DMS53 treated with DMSO at 0.1 percent for 48 hours (cell line): ENCODE measurements at regions not wholly inside any gene's neighbourhood (a gene's known extent, or its start where the extent isn't known, plus 50 kb on each side); places are given as distances from the start of the nearest gene placed in this dataset.

Source experiments
- DNase-seq: peaks from one replicate; lab custom pipeline; 2025; ENCODE audit not compliant: unreplicated experiment; lab: John Stamatoyannopoulos, UW

DNA sequence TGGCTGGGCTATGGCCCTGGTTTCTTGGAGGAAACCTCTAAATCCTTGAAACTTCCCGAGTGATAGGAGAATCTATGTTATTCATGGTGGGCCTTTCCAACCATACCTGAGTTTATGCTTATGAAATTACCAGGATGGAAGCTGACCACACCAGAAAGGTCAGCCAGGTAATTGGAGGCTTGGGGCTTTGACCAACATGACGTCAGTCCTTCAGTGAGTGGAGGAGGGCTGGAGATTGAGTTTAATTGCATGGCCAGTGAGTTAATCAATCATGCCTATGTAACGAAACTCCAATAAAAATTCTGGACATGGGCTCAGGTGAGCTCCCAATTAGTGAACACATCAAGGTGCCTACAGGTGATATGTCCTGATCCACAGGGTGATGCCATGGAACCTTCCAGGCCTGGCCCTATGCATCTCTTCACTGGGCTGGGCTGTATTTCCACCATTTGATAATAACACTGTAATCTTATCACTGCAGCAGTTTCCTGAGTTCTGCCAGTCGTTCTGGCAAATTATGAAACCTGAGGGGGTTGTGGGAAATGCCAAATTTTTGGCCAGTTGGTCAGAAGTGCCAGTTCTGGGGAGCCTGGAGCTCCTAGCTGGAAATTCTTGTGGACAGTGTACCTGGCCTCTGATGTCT lies 106.5 kb downstream of the CDH26 start:
- no peak for DNase-seq

DNA sequence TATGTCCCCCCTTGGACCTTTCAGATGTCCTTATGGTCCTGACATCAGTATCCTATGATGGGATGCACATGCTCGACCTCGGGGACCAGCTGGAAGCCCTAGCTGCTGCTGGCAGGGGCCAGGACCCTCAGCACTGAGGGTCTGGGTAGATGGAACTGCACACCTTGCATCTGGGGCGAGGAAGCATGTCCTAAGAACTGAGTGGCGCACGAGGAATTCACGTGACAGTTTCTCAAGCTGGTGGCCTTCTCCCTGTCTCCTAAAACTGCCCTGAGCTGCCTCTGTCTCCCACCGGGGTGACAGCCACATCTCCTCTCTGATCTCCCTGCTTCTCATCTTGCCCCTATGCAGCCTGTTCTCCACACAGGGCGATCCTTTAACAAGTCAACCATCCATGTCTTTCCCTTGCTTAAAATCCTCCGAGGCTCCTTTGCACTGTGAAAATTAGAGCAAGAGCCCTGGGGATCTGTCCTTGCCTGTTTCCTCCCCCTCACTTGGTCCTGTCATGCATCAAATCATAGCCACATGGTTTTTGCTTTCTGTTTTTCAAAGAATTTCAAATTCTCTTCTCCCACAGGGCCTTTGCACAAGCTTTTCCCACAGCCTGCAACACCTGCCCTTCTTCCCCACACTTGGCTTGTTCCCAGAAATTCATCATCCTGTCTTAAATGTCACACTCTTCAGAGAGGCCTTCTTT lies 107.7 kb downstream of the CDH26 start:
- no peak for DNase-seq

DNA sequence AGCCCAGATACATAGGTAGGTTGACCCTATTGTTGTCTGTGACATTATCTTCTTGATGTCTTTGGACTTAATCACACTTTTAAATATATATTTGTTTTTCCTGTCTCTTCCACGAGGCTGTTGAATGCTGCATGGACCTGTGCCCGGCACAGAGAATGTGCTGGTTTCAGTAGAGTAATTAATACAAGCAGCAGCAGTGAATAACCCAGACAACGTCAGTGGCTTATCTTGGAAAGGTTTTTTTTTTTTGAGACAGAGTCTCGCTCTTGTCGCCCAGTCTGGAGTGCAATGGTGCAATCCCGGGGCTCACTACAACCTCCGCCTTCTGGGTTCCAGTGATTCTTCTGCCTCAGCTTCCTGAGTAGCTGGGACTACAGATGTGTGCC lies 108.2 kb downstream of the CDH26 start:
- DNase-seq = no peak

DNA sequence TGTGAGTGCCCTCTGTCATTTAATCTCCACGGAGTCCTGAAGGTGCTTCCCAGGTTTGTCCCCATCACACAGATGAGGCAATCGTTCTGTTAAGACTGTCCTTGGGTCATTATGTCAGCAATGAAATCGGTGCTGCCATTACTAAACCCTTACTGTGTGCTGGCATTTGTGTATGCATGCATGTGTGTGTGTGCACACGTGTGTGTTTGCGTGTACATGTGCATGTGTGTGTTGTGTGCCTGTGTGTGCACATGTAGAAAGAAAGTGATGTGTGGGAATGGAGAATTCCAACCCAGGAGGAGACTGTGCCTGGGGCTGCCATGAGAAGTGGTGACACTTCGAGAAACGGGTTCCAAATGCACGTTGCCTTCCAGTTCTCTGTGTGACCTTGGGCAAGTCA lies 110.3 kb downstream of the CDH26 start:
- no peak for DNase-seq

DNA sequence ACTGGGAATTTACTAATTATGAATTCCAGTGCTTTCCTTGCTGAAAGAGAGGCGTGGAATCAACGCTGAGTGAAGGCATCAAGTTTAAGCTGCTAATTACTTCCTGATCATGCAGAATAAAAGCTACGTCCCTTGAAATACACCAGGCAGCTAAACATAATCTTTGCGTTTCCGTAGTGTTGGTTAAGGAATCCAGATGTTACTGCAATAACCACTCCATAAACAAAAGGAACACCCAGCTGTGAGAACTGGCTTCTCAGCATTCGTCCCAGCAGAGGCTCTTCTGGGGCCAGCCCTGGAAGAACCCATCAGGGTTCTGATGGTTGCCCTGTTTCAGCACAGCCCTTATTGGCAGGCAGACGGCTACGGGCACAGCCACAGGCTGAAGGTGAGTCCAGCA lies 111.4 kb downstream of the CDH26 start:
- no peak for DNase-seq

DNA sequence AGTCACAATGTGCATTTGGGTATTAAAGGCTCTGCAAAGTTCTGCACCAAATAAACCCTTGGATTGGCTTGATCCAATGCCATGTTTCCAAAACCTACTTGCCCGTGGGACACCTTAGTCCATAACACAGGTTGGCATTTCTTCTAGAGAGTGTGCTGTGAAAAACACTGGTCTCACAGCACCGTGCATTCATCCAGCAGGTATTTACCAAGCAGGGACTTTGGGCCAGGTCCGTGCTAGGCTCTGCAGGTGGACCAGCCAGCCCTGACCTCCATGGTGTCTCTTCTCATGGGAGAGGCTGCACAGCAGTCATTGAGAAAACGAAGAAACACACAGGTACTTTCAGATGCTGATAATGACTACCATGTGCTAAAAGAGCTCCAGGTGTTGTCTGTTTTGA lies 112.6 kb downstream of the CDH26 start:
- DNase-seq = no peak

DNA sequence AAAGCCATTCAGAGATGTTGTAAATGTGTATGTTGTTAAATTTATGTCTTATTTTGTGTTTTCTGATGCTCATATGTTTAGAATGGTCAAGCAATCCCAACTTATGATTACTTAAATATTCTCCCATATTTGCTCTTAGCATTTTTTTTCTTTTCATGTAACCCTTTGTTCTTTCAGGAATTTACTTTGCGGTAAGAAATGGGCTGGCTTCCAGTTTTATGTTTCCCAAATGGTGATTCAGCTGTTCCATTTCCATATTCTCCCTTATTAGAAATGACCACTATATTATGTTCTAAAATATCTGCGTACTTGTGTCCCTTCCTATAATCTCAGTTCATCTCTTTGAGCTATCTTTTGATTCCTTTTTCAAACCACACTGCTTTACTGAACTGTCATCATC lies 113.7 kb downstream of the CDH26 start:
- DNase-seq = no peak

DNA sequence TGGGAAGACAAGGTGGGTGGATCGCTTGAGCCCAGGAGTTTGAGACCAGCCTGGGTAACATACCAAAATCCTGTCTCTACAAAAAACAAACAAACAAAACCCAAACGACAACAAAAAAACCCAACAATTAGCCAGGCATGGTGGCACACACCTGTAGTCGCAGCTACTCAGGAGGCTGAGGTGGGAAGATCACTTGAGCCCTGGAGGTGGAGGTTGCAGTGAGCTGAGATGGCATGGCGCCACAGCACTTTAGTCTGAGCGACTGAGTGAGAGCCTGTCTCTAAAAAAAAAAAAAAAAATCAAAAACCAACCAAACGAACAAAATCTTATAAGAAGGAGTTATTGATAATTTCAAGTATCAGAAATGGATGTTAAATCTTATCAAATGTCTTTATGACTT lies 114.9 kb downstream of the CDH26 start:
- DNase-seq = no peak

DNA sequence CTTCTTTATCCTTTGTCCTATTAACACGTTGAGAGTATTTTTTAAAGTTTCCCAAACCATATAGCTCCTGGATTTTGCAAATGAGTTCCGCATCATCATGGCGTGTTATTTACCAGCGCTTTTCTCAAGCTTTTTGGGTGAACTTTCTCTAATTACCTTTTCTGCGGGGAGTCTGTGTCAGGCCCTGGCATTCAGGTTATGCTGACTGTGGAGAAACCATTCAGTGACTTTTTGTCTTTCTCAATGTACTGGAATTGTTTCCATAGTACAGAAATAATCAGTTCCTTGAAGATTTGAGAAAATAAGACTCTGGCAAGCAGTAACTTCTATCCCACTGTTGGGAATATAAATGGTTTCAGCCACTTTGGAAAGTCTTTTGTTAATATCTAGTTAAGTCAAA lies 115.3 kb downstream of the CDH26 start:
- no peak for DNase-seq

DNA sequence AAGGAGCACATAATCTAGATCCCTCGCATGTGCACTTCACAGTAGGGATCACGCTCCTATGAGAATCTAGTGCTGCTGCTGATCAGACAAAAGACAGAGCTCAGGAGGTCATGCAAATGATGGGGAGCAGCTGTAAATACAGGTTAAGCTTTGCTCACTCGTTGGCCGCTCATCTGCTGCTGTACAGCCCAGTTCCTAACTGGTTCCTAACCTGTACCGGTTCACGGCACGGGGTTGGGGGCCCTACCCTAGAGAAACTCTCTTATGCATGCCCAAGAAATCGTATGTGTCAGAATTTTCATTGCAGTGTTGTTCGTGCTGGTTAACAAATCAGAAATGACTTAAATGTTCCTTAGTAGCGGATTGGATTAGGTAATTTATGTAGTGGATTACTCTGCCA lies 116.1 kb downstream of the CDH26 start:
- no peak for DNase-seq

DNA sequence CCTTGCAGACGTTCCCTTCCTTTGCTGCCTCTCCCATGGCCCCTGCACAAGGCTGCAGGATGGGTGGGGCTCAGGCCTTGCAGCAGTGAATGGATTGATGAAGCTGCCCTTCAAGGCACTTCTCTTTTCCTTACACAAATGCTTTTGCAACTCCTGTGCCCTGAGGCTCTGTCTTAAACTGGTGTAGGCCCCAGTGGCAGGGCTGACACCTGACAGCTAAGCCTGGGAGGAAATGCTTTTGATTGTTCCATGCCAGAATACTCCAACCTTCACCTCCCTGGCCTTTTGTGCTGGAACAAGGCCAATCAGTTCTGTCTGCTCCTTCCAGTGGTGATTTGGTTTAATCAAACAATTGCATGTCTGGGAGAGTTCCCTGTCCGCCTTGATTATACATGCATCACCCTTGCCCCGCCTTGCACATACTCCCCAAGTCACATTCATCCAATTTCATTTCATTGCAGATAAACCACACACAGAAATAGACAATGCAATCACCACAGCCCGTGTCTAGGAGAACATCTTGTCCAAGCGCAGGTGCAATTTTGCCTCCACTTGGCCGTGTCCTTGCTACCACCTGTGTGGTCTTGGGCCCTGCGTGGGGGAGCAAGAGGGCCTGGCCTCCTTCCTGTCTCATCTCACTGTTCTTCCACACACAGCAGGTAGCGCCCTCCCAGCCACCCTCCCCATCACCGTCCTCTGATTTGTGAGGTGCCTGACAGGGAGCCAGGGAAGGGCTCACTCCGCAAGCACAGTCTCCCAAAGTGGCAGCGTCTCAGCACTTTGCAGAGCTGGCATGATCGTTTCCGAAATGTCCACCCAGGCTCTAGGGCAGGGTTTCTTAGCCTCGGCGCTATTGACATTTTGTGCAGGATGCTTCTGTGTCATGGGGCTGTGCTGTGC lies 120.4 kb downstream of the CDH26 start:
- DNase-seq = no peak

DNA sequence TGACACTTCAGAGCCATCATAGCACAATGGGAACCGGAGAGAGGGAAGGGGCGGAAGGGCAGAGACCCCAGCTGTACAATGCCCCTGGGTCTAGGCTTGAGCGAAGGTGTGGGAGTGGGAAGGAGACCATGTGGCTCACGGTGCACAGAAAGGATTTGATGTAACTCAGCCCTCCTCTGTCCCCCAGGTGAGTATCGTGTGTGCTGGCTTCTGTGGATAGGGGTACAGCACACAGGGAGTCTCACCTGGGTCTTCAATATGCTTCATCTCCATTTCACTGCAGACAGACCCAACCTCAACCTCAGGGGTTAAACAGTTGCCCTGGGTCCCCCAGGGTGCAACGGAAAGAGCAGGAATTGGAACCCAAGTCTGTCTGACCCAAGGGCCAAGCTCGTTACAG lies 122.2 kb downstream of the CDH26 start:
- no peak for DNase-seq

DNA sequence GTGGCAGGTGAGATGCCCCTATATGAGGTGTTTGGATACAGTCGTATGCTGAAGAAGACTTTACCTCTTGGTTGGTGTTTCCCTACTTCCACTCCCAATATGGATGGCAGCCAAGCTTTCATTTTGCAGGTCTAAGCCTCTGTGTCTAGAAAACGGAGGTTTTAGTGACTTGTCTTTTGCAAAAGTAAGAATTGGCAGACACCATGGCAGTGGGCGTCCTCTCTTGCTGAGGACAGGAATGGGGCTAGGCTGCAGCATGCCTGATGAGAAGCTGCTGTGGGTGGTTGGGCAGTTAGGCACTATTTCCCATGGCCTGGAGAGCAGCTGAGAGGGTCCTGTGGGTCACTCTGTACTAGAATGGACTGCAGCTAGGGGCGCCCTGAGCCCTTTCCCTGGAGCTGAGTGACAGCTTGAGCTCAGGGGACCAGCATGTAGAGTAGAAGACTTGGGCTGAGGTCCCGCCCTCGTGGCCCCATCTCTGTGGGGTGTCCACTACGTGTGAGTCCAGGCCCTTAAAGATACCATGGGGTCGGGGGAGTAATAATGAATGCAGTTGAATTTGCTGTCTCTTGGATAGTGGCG lies 127.4 kb downstream of the CDH26 start:
- no peak for DNase-seq

DNA sequence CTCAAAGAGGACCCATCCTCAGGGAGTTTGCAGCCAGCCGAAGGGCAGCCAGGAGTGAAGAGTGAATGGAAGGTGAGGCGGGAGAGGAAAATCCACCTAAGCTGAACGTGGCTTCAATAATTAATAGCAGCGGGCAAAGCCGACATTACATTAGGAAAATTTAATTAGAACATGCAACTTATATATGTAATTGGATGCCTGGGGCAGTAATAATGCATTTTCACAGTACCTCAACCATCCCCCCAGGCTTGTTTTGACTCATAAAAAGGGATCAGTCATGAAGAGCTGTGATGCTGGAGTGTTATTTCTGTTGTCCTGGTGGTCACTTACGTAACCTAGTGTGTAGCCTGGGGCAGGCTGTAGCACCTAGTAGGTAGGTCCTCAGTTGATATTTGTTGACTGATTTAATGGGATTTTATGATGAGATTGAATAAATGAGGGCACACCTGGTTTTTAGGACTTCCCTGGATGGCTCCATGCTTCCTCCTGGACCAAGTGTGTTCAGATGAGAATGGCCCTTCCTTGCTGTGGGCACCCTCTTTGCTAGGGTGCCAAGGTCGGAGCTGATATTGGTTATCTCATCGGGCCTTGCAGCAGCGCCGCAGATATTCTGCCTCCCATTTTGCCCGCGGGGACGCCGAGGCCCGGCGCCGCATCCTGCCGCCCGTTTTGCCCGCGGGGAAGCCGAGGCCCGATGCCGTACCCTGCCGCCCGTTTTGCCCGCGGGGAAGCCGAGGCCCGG lies 128.8 kb downstream of the CDH26 start:
- no peak for DNase-seq

DNA sequence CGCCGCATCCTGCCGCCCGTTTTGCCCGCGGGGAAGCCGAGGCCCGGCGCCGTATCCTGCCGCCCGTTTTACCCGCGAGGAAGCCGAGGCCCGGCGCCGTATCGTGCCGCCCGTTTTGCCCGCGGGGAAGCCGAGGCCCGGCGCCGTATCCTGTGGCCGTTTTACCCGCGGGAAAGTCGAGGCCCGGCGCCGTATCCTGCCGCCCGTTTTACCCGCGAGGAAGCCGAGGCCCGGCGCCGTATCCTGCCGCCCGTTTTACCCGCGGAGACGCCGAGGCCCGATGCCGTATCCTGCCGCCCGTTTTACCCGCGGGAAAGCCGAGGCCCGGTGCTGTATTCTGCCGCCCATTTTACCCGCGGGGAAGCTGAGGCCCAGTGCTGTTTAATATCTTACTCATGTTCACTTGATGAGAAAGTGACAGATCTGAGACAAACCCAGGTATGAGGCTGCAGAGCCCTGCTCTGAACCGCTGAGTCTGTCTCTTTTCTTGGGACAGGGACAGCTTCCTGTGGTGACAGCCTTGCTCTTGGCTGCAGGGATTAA lies 129.4 kb downstream of the CDH26 start:
- DNase-seq = no peak

DNA sequence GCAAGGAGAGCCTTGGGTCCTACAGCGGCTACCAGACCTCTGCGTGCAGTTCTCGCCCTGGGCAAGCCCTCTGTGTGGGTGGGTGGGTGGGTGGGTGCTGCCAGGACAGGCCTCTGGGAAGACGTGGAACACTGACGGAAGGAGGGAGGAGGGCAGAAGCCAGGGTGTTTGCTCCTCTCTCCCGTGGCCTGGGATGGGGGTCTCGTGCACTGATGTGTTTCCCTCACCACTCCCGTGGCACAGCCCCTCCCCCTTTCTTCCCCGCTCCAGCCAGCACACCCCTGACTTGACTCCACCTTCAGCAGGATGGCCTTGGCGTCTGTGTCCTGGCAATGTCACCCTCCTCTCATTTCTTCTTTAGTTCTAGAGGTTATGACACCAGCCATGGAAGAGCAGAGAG lies 130.0 kb downstream of the CDH26 start:
- DNase-seq = no peak

DNA sequence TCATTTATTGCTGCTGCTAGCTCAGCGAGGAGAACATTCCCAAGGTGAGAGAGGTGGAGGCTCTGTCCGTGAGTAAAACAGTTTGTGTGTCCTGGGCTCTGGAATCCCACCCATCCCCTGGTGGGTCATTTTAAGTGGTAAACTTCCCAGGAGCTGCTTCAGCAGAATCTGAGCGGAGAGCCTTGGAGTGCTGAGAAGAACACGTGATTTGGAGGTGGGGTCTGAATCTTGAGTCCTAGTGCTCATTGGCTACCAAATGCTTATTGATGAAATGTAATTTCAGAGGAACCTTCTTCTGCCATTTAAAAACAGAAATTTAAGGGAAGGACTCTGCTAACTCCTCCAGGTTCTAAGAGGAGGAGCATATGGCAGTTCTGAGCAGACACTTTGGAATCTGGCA lies 132.4 kb downstream of the CDH26 start:
- DNase-seq = no peak

DNA sequence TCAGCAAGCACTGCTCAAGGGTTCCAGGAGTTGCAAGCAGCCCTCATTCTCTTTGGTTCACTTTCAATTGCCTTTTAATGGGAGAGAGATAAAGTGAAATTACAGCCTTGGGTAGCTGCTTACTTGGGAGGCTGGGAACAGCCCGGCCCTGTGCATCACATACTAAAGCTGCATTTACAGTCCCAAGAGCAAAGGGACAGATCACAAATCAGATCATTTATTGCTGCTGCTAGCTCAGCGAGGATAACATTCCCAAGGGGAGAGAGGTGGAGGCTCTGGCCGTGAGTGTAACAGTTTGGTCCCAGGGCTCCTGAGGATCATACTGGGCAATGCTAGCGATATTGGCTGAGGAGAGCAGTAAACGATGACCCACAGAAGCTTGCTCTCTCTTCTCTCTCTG lies 133.1 kb downstream of the CDH26 start:
- DNase-seq = no peak

DNA sequence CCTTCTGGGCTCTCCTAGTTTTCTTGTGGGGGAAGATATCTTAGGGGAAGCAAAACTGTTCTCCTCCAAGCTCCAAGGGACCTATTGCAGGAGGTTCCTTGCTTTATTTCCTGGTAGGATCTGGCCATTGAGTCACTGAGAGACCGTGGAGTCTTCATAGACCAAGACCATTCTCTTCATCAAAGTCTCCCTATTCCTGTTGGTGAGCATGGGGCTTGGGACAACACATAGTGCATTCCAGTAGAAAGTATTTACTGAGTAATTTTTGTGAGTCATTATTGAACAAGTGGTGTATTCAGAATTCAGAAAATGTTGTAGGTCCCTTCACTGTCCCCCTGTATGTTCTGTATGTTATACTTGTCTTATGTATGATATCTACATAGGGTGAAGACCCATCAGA lies 133.6 kb downstream of the CDH26 start:
- no peak for DNase-seq

DNA sequence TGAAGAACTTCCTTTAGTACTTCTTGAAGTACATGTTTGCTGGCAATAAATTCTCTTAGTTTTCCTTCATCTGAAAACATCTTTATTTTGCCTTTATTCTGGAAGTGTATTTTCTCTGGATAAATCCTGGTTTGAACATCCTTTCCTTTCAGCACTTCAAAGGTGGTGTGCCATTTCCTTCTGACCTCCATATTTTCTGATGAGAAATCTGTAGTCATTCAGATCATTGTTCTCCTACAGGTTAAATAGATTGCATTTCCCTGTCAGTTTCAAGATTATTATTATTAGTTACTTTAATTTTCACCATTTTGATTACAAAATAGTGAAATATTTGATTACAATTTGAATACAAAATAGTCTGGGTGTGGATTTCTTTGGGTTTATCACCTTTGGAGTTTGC lies 134.5 kb downstream of the CDH26 start:
- DNase-seq = no peak

DNA sequence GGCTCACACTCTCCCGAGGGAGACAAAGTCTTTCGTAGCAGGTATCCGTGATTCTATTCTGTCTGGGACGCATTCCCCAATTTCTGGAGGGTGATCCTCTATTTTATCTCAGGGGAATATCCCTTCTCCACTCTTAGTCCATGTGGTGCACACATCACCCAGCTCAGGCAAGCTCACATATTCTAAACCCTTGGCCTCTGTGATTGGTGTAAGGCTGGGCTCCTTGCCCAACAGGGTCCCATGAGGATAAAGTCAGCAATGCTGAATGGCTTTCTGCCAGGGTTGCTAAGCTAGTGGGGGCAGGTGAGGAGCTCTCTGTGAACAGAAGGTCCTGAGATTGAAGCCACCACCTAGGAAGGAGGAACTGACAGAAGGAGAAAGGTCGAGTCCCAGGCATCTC lies 137.2 kb downstream of the CDH26 start:
- no peak for DNase-seq
